K562 (cell line): ENCODE measurements at regions not wholly inside any gene's neighbourhood (a gene's known extent, or its start where the extent isn't known, plus 50 kb on each side); places are given as distances from the start of the nearest gene placed in this dataset.

Experiments used
- ATAC-seq: fragments of 200-7000 bp; cut with Tn5 transposase; 3 replicates; pipeline ENCODE4 v1.9.1; 2020; ENCODE audit warnings: moderate library complexity
- BruUV-seq: library from RNA; stranded (reverse); fragments of 400-500 nt; replicated peaks from 2 replicates; lab custom pipeline; 2021; lab: Mats Ljungman, UMichigan
- CTCF ChIA-PET: fragments of 300-600 bp; formaldehyde crosslinking; extraction: SDS; loops from one replicate; lab custom pipeline; 2021; ENCODE audit warnings: low intra/inter-chr PET ratio; lab: Yijun Ruan, JAX
- POLR2A ChIA-PET: fragments of 300-600, 350-650 bp; sonication (Branson Sonifier 250); formaldehyde crosslinking; extraction: SDS; loops from one replicate; lab custom pipeline; 2021; ENCODE audit warnings: antibody characterized with exemption, inconsistent platforms; lab: Yijun Ruan, JAX
- DNase-seq, 4 experiments: peaks; one replicate each; pipeline versions ENCODE4 v3.0.0 to v3.0.0-alpha.2; 2011 to 2018; ENCODE audit warnings: low spot score in 3 of 4, mixed read lengths in 3 of 4; ENCODE audit errors: extremely low read depth in 1 of 4
- FAIRE-seq: peaks from 2 replicates; lab custom pipeline; 2011; peaks lifted over from hg19 to GRCh38; lab: Jason Lieb, UNC
- H2AFZ ChIP-seq: 2 replicates; pipeline ENCODE4 v1.6.0; 2011; ENCODE audit warnings: low read depth, low read length, control low read depth, inconsistent platforms
- H3K27ac ChIP-seq: fragments of 200-600 bp; 3 replicates; pipeline ENCODE4 v1.8.0; 2011; ENCODE audit warnings: low read depth, mild to moderate bottlenecking, control low read depth, inconsistent platforms, low read length, moderate library complexity, mixed read lengths; ENCODE audit errors: extremely low read depth
- H3K27me3 ChIP-seq, 2 experiments: fragments of 300-600 bp in 1 of 2; 2 replicates in 1 of 2; 3 replicates in 1 of 2; pipeline versions ENCODE4 v1.6.0 to v1.8.0; 2011; ENCODE audit warnings: inconsistent platforms in 2 of 2, low read length in 2 of 2, mild to moderate bottlenecking in 1 of 2, mixed read lengths in 1 of 2, moderate library complexity in 1 of 2; ENCODE audit not compliant: control insufficient read depth in 2 of 2, insufficient read depth in 2 of 2
- H3K36me3 ChIP-seq: fragments of 300-600 bp; 3 replicates; pipeline ENCODE4 v1.8.0; 2011; ENCODE audit warnings: mild to moderate bottlenecking, low read length, inconsistent platforms; ENCODE audit not compliant: control insufficient read depth, insufficient read depth
- H3K4me1 ChIP-seq, 2 experiments: fragments of 200-600 bp in 1 of 2; replicated peaks in 1 of 2; 2 replicates in 1 of 2; 3 replicates in 1 of 2; pipeline versions ENCODE4 v1.5.1 to v1.8.0; 2011; ENCODE audit warnings: inconsistent platforms in 2 of 2, low read length in 2 of 2, mild to moderate bottlenecking in 1 of 2, mixed read lengths in 1 of 2, moderate library complexity in 1 of 2; ENCODE audit not compliant: control insufficient read depth in 2 of 2, insufficient read depth in 2 of 2
- H3K4me2 ChIP-seq: 2 replicates; pipeline ENCODE4 v1.6.1; 2011; ENCODE audit warnings: low read length, control low read depth, inconsistent platforms, mixed read lengths; ENCODE audit not compliant: insufficient read depth
- H3K4me3 ChIP-seq: fragments of 200-600 bp; sonication (generic), shearing (Covaris generic); 2 replicates; pipeline ENCODE4 v1.5.1; 2016; ENCODE audit warnings: control low read depth, inconsistent platforms
- H3K79me2 ChIP-seq: fragments of 200-600 bp; 3 replicates; pipeline ENCODE4 v1.8.0; 2011; ENCODE audit warnings: low read length, inconsistent platforms; ENCODE audit not compliant: control insufficient read depth, insufficient read depth
- H3K9ac ChIP-seq, 2 experiments: 2 replicates each; pipeline versions ENCODE4 v1.6.0 to v1.6.1; 2011; ENCODE audit warnings: low read depth in 2 of 2, low read length in 2 of 2, control low read depth in 1 of 2, inconsistent platforms in 1 of 2, mild to moderate bottlenecking in 1 of 2, mixed read lengths in 1 of 2; ENCODE audit not compliant: insufficient read depth in 1 of 2
- H3K9me1 ChIP-seq: one replicate; pipeline ENCODE4 v1.6.0; 2011; ENCODE audit warnings: inconsistent platforms, mild to moderate bottlenecking, low read length, moderate library complexity; ENCODE audit not compliant: control insufficient read depth, insufficient read depth
- H3K9me3 ChIP-seq: replicated peaks from 2 replicates; pipeline ENCODE4 v1.5.1; 2011; ENCODE audit warnings: low read depth, low read length, inconsistent platforms; ENCODE audit not compliant: control insufficient read depth, insufficient read depth
- H4K20me1 ChIP-seq: replicated peaks from 2 replicates; pipeline ENCODE4 v1.6.1; 2011; ENCODE audit warnings: low read length, inconsistent platforms, mixed read lengths; ENCODE audit not compliant: control insufficient read depth, insufficient read depth
- C11orf30 ChIP-seq: fragments of 450-650 bp; IDR thresholded peaks from 2 replicates; pipeline ENCODE4 v1.6.1; 2016; ENCODE audit warnings: low read depth, mild to moderate bottlenecking
- CSDE1 ChIP-seq, 2 experiments: fragments of 450-650 bp; IDR thresholded peaks; 2 replicates each; pipeline ENCODE4 v1.6.1; 2016; ENCODE audit warnings: mild to moderate bottlenecking in 1 of 2
- NEUROD1 ChIP-seq: fragments of 150-350 bp; IDR thresholded peaks from 2 replicates; pipeline ENCODE4 v1.6.1; 2014; ENCODE audit warnings: borderline replicate concordance, low read length, low read depth; ENCODE audit not compliant: partially characterized antibody
- NR2C2 ChIP-seq, 2 experiments: fragments of 200-800 bp in 1 of 2; sonication (Bioruptor generic) in 1 of 2; sonication (generic) in 1 of 2; formaldehyde crosslinking in 1 of 2; IDR thresholded peaks; 2 replicates each; pipeline versions ENCODE4 v1.6.1 to v1.8.0; 2016 to 2022; ENCODE audit warnings: mild to moderate bottlenecking in 1 of 2, missing compliant biosample characterization in 1 of 2, missing genetic modification characterization in 1 of 2, missing genetic modification reagents in 1 of 2
- RBM39 ChIP-seq: fragments of 200-400 bp; formaldehyde crosslinking; optimal IDR thresholded peaks from 2 replicates; pipeline ENCODE3; 2018; ENCODE audit warnings: low read depth, low read length
- SMAD3 ChIP-seq: fragments of 450-650 bp; formaldehyde crosslinking; conservative IDR thresholded peaks from 2 replicates; pipeline ENCODE4 v1.4.0; 2020; ENCODE audit warnings: mild to moderate bottlenecking
- TRIM25 ChIP-seq: fragments of 450-650 bp; IDR thresholded peaks from 2 replicates; pipeline ENCODE4 v1.7.0; 2016; ENCODE audit warnings: borderline replicate concordance
- ZBED1 ChIP-seq: IDR thresholded peaks from 2 replicates; pipeline ENCODE4 v1.6.1; 2014
- ZNF212 ChIP-seq: fragments of 450-650 bp; formaldehyde crosslinking; IDR thresholded peaks from 2 replicates; pipeline ENCODE4 v1.4.0; 2020; ENCODE audit warnings: mild to moderate bottlenecking
- ZNF232 ChIP-seq: sonication (generic); formaldehyde crosslinking; IDR thresholded peaks from 2 replicates; pipeline ENCODE4 v1.8.0; 2022; ENCODE audit warnings: mild to moderate bottlenecking, missing genetic modification reagents
- ZNF253 ChIP-seq: fragments of 250-450 bp; sonication (Bioruptor Pico); conservative IDR thresholded peaks from 2 replicates; pipeline ENCODE4 v1.6.1; 2021; ENCODE audit warnings: mild to moderate bottlenecking
- ZNF431 ChIP-seq: sonication (generic); formaldehyde crosslinking; IDR thresholded peaks from 2 replicates; pipeline ENCODE4 v1.8.0; 2022; ENCODE audit warnings: mild to moderate bottlenecking, missing genetic modification reagents
- ZZZ3 ChIP-seq: fragments of 450-650 bp; IDR thresholded peaks from 2 replicates; pipeline ENCODE4 v1.6.1; 2016; ENCODE audit warnings: antibody characterized with exemption, mild to moderate bottlenecking, moderate library complexity
- WGBS: fragments of 100-300 bp; shearing (Covaris generic); methylation state at CpG from one replicate; pipeline ENCODE4 v1.1.6; 2016; ENCODE audit warnings: low coverage, mixed read lengths; ENCODE audit not compliant: insufficient coverage; ENCODE audit errors: missing lambda C conversion rate; 5-methylcytosine and 5-hydroxymethylcytosine counted together
- in situ Hi-C: fragments of 300-500 bp; cut with MboI; formaldehyde crosslinking; loops from 4 replicates; pipeline ENCODE4 v1.15.0; 2018; ENCODE audit warnings: inconsistent platforms, mixed read lengths
- intact Hi-C: fragments of 100-400 bp; cut with micrococcal nuclease; formaldehyde crosslinking; loops from 2 replicates; pipeline ENCODE4 v1.14.2; 2022
- TF ChIP-seq, protein P1 (sequence below): sonication (generic); formaldehyde crosslinking; IDR thresholded peaks from 2 replicates; pipeline ENCODE4 v1.8.0; 2022; ENCODE audit warnings: mild to moderate bottlenecking, missing genetic modification reagents
- TF ChIP-seq, protein P2 (sequence below): fragments of 250-450 bp; sonication (Bioruptor Pico); IDR thresholded peaks from 2 replicates; pipeline ENCODE4 v1.4.0; 2020

DNA sequence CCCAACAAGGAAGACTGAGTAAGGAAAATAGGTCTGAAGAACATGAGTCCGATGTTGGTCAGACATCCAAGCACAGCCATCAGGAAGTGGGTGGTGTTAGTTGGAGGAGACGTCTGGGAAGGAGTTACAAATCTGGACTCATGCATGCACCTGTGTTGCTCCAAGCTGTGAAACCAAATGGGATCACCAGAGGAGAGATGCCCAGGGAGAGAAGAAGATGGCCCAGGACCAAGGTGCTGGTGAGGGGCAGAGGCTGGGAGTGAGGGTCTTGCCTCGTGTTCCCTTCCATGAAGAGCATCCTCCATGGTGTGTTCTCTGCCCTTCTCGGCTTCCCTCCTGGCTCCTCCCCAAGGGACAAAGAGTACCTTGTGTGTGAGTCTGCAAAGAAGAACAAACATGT is 405.6 kb downstream of the NPHP4 start:
- CTCF ChIA-PET, result no interaction called here
- POLR2A ChIA-PET, result interaction anchor here (0.6 kb wide), 1 partner anchor 119 kb away, joined by 5 read pairs; no protein-coding TSS in a partner anchor
- no peak for DNase-seq

More for the DNA sequence above, 405.6 kb downstream of the NPHP4 start:
- H3K9me1 ChIP-seq, result no peaks in the 10 kb centered on the region
- H3K4me3 ChIP-seq, result no peak overlapping the region
- no peaks in the 10 kb centered on the region; a peak in 1 of 5 replicates for H3K27me3 ChIP-seq
- no peaks in the 10 kb centered on the region for H3K36me3 ChIP-seq
- intact Hi-C loops (no loop called here), in situ Hi-C loops (no loop called here)
- H2AFZ ChIP-seq, result no peak overlapping the region
- no peaks in the 10 kb centered on the region for H3K79me2 ChIP-seq
- H3K9me3 ChIP-seq, result no peaks in the 10 kb centered on the region
- FAIRE-seq (no peak), ATAC-seq (no peak)
- no peak overlapping the region for H3K4me2 ChIP-seq
- H3K27ac ChIP-seq, result no peak overlapping the region
- no peaks in the 10 kb centered on the region for H3K4me1 ChIP-seq
- no peak overlapping the region for H3K9ac ChIP-seq
- BruUV-seq, result no TSS peak
- TF ChIP-seq C11orf30 (no peak), NR2C2 (CRISPR knock-in tag; IDR thresholded peaks at IDR 0.05) (no peak), NR2C2 (tag; IDR thresholded peaks at IDR 0.05) (no peak), SMAD3 (CRISPR knock-in tag) (no peak), CSDE1 (IDR thresholded peaks at IDR 0.05) (no peak), ZNF232 (no peak), TRIM25 (no peak), ZNF212 (CRISPR knock-in tag) (no peak), NEUROD1 (no peak), ZNF431 (CRISPR knock-in tag) (no peak), ZZZ3 (no peak), ZNF253 (CRISPR knock-in tag) (no peak), ZBED1 (no peak), RBM39 (no peak)
- TF ChIP-seq, protein P1, sequence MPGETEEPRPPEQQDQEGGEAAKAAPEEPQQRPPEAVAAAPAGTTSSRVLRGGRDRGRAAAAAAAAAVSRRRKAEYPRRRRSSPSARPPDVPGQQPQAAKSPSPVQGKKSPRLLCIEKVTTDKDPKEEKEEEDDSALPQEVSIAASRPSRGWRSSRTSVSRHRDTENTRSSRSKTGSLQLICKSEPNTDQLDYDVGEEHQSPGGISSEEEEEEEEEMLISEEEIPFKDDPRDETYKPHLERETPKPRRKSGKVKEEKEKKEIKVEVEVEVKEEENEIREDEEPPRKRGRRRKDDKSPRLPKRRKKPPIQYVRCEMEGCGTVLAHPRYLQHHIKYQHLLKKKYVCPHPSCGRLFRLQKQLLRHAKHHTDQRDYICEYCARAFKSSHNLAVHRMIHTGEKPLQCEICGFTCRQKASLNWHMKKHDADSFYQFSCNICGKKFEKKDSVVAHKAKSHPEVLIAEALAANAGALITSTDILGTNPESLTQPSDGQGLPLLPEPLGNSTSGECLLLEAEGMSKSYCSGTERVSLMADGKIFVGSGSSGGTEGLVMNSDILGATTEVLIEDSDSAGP (CRISPR knock-in tag), result no peak
- TF ChIP-seq, protein P2, sequence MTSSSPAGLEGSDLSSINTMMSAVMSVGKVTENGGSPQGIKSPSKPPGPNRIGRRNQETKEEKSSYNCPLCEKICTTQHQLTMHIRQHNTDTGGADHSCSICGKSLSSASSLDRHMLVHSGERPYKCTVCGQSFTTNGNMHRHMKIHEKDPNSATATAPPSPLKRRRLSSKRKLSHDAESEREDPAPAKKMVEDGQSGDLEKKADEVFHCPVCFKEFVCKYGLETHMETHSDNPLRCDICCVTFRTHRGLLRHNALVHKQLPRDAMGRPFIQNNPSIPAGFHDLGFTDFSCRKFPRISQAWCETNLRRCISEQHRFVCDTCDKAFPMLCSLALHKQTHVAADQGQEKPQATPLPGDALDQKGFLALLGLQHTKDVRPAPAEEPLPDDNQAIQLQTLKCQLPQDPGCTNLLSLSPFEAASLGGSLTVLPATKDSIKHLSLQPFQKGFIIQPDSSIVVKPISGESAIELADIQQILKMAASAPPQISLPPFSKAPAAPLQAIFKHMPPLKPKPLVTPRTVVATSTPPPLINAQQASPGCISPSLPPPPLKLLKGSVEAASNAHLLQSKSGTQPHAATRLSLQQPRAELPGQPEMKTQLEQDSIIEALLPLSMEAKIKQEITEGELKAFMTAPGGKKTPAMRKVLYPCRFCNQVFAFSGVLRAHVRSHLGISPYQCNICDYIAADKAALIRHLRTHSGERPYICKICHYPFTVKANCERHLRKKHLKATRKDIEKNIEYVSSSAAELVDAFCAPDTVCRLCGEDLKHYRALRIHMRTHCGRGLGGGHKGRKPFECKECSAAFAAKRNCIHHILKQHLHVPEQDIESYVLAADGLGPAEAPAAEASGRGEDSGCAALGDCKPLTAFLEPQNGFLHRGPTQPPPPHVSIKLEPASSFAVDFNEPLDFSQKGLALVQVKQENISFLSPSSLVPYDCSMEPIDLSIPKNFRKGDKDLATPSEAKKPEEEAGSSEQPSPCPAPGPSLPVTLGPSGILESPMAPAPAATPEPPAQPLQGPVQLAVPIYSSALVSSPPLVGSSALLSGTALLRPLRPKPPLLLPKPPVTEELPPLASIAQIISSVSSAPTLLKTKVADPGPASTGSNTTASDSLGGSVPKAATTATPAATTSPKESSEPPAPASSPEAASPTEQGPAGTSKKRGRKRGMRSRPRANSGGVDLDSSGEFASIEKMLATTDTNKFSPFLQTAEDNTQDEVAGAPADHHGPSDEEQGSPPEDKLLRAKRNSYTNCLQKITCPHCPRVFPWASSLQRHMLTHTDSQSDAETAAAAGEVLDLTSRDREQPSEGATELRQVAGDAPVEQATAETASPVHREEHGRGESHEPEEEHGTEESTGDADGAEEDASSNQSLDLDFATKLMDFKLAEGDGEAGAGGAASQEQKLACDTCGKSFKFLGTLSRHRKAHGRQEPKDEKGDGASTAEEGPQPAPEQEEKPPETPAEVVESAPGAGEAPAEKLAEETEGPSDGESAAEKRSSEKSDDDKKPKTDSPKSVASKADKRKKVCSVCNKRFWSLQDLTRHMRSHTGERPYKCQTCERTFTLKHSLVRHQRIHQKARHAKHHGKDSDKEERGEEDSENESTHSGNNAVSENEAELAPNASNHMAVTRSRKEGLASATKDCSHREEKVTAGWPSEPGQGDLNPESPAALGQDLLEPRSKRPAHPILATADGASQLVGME, result no peak
- WGBS, result 0% methylated on average over 4 of the region's 4 CpGs
- H4K20me1 ChIP-seq, result no peaks in the 10 kb centered on the region
